Smooth muscle cell (in vitro differentiated cells): ENCODE measurements at regions not wholly inside any gene's neighbourhood (a gene's known extent, or its start where the extent isn't known, plus 50 kb on each side); places are given as distances from the start of the nearest gene placed in this dataset.

ENCODE experiments used
- DNase-seq: peaks from one replicate; lab custom pipeline; 2025; ENCODE audit not compliant: unreplicated experiment; lab: John Stamatoyannopoulos, UW
- H2AFZ ChIP-seq: fragments of 200-600 bp; sonication (generic); 2 replicates; pipeline ENCODE4 v1.6.0; 2016; ENCODE audit warnings: antibody characterized with exemption, low read depth, mild to moderate bottlenecking
- H3F3A ChIP-seq: fragments of 200-600 bp; sonication (generic); 2 replicates; pipeline ENCODE4 v1.6.0; 2017; ENCODE audit warnings: antibody characterized with exemption, low read depth
- H3K27ac ChIP-seq: fragments of 200-600 bp; sonication (generic); 2 replicates; pipeline ENCODE4 v1.5.1; 2016; ENCODE audit warnings: low read depth, mild to moderate bottlenecking
- H3K27me3 ChIP-seq: fragments of 200-600 bp; sonication (generic); 2 replicates; pipeline ENCODE4 v1.6.1; 2016; ENCODE audit warnings: low read depth, mild to moderate bottlenecking
- H3K36me3 ChIP-seq: fragments of 200-600 bp; sonication (generic); 2 replicates; pipeline ENCODE4 v1.5.1; 2016; ENCODE audit warnings: low read depth
- H3K4me1 ChIP-seq: fragments of 200-600 bp; sonication (generic); 2 replicates; pipeline ENCODE4 v1.5.1; 2016; ENCODE audit warnings: low read depth
- H3K4me2 ChIP-seq: fragments of 200-600 bp; sonication (generic); 2 replicates; pipeline ENCODE4 v1.6.0; 2016; ENCODE audit warnings: mild to moderate bottlenecking
- H3K4me3 ChIP-seq: fragments of 200-600 bp; sonication (generic); 2 replicates; pipeline ENCODE4 v1.5.1; 2016; ENCODE audit warnings: mild to moderate bottlenecking
- H3K79me2 ChIP-seq: fragments of 200-600 bp; sonication (generic); 2 replicates; pipeline ENCODE4 v1.6.0; 2016; ENCODE audit warnings: low read depth, mild to moderate bottlenecking
- H3K9ac ChIP-seq: fragments of 200-600 bp; sonication (generic); 2 replicates; pipeline ENCODE4 v1.6.0; 2016; ENCODE audit warnings: low read depth
- H3K9me3 ChIP-seq: fragments of 200-600 bp; sonication (generic); replicated peaks from 2 replicates; pipeline ENCODE4 v1.5.1; 2016; ENCODE audit warnings: low read depth
- H4K20me1 ChIP-seq: fragments of 200-600 bp; sonication (generic); 2 replicates; pipeline ENCODE4 v1.6.0; 2016; ENCODE audit warnings: low read depth
- WGBS: methylation state at CpG from one replicate; pipeline ENCODE4 v1.1.7; 2016; ENCODE audit warnings: low lambda C conversion rate; 5-methylcytosine and 5-hydroxymethylcytosine counted together
- TF ChIP-seq, protein P1 (sequence below): fragments of 200-600 bp; sonication (generic); IDR thresholded peaks from 2 replicates; pipeline ENCODE4 v1.5.1; 2017; ENCODE audit warnings: borderline replicate concordance, mild to moderate bottlenecking, antibody characterized with exemption; ENCODE audit not compliant: insufficient read depth, poor library complexity, severe bottlenecking

DNA sequence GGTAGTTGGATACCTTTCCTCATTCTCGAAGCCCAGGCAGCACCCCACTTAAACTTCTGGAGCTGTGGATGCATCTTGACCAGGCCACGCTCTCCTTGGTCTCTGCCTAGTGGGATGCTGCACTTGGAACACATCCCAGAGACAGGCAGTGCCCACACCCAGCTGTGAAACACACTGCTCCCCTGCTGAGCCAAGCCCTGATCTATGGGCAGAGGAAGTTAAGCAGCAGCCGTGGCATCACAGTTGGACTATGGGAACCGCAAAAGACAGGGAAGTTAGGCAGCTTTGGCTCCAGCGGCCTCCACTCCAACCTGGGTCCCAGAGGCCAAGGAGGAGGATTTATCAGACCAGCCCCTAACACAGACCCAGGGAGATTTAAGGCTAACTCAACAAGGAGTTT is 284.8 kb upstream of the CCL2 start:
- Histone ChIP-seq H3K27ac (no peak overlapping the region), H3F3A (no peaks in the 10 kb centered on the region), H3K36me3 (no peaks in the 10 kb centered on the region), H3K9ac (no peak overlapping the region), H3K27me3 (no peaks in the 10 kb centered on the region), H3K4me1 (no peaks in the 10 kb centered on the region), H3K9me3 (no peaks in the 10 kb centered on the region), H4K20me1 (no peaks in the 10 kb centered on the region), H3K4me3 (no peak overlapping the region), H3K4me2 (no peak overlapping the region), H2AFZ (no peak overlapping the region), H3K79me2 (no peaks in the 10 kb centered on the region)
- WGBS = 93% methylated on average over 5 of the region's 5 CpGs
- TF ChIP-seq, protein P1, sequence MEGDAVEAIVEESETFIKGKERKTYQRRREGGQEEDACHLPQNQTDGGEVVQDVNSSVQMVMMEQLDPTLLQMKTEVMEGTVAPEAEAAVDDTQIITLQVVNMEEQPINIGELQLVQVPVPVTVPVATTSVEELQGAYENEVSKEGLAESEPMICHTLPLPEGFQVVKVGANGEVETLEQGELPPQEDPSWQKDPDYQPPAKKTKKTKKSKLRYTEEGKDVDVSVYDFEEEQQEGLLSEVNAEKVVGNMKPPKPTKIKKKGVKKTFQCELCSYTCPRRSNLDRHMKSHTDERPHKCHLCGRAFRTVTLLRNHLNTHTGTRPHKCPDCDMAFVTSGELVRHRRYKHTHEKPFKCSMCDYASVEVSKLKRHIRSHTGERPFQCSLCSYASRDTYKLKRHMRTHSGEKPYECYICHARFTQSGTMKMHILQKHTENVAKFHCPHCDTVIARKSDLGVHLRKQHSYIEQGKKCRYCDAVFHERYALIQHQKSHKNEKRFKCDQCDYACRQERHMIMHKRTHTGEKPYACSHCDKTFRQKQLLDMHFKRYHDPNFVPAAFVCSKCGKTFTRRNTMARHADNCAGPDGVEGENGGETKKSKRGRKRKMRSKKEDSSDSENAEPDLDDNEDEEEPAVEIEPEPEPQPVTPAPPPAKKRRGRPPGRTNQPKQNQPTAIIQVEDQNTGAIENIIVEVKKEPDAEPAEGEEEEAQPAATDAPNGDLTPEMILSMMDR = no peak
- DNase-seq = no peak

DNA sequence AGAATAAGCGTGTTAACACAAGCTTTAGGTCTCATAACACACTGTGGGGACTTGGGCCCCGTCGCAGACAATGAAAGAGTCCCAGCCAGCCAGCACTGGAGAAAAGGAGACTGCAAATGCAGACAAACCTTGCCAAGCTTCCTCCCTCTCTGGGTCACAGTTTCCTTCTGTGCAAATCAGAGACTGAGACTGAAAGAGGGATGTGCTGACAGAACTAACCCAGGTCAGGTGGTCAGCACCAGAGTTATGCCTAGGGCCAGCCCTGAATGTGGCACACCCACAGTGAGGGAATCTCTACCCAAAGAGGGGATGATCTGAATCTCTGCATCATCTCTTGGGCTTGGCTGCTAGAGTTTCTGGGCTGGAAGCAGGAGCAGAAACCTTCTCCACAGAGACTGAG is 282.3 kb upstream of the CCL2 start:
- Histone ChIP-seq H3K9me3 (no peaks in the 10 kb centered on the region), H3K4me3 (no peak overlapping the region), H3K9ac (no peak overlapping the region), H2AFZ (no peak overlapping the region), H3K27ac (no peak overlapping the region), H3K4me2 (no peak overlapping the region), H3K27me3 (no peaks in the 10 kb centered on the region), H3K4me1 (no peaks in the 10 kb centered on the region), H4K20me1 (no peaks in the 10 kb centered on the region), H3K36me3 (no peaks in the 10 kb centered on the region), H3K79me2 (no peaks in the 10 kb centered on the region), H3F3A (no peaks in the 10 kb centered on the region)
- WGBS = 85% methylated on average over 3 of the region's 3 CpGs
- DNase-seq = no peak
- TF ChIP-seq, protein P1 = no peak

DNA sequence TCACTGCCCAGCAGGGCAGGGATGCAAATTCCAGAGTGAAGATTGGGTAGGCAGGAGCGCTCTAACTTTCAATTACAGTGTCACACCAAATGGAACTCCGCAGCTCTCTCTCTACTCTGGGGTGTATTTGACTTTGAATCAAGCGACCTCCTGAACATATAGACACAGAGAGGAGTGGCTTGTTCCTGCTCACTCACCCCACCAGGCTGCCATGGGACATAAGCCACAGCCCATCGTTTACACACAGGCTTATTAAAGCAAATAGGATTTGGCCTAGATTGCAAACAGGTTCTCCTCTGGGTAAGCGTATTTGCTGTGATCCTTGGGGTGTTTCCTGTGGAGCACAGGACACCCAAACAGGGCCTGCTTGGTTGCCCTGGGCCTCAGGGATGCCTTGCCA is 281.6 kb upstream of the CCL2 start:
- H3K27me3 ChIP-seq = no peaks in the 10 kb centered on the region
- no peaks in the 10 kb centered on the region for H3K36me3 ChIP-seq
- no peak overlapping the region for H2AFZ ChIP-seq
- no peak for DNase-seq
- H3F3A ChIP-seq = no peaks in the 10 kb centered on the region
- WGBS = 89% methylated on average over 5 of the region's 5 CpGs
- no peak overlapping the region for H3K9ac ChIP-seq
- no peaks in the 10 kb centered on the region for H4K20me1 ChIP-seq
- no peaks in the 10 kb centered on the region for H3K4me1 ChIP-seq
- no peaks in the 10 kb centered on the region for H3K79me2 ChIP-seq
- TF ChIP-seq, protein P1 = no peak
- H3K27ac ChIP-seq = no peak overlapping the region
- H3K9me3 ChIP-seq = no peaks in the 10 kb centered on the region
- no peak overlapping the region for H3K4me3 ChIP-seq
- H3K4me2 ChIP-seq = no peak overlapping the region

DNA sequence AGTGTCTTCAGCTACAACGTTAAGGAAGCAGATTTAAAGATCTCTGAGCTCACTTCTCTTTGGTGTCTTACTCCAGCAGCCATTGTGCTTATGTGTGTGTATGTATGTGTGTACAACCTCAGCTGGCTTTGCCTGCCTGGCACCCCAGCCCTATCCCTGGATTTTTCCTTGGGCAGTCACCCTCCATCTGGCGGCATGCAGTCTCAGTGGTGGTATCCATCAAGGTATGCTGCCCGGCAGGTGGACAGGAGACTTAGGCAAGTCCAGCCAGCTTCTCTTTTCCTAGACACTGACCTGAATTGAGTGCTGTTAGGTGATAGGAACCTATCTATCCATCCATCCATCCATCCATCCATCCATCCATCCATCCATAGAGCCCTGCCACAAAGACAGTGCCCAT is 280.8 kb upstream of the CCL2 start:
- no peak for DNase-seq
- no peaks in the 10 kb centered on the region for H3K27me3 ChIP-seq
- H4K20me1 ChIP-seq = no peaks in the 10 kb centered on the region
- no peak overlapping the region for H2AFZ ChIP-seq
- no peaks in the 10 kb centered on the region for H3K36me3 ChIP-seq
- no peak overlapping the region for H3K4me3 ChIP-seq
- H3K4me2 ChIP-seq = no peak overlapping the region
- TF ChIP-seq, protein P1 = no peak
- no peaks in the 10 kb centered on the region for H3K79me2 ChIP-seq
- no peak overlapping the region for H3K9ac ChIP-seq
- WGBS = 94% methylated on average over 3 of the region's 3 CpGs
- H3K9me3 ChIP-seq = no peaks in the 10 kb centered on the region
- no peaks in the 10 kb centered on the region for H3F3A ChIP-seq
- H3K27ac ChIP-seq = no peak overlapping the region
- no peaks in the 10 kb centered on the region for H3K4me1 ChIP-seq
